GM10266 (cell line): ENCODE measurements at regions not wholly inside any gene's neighbourhood (a gene's known extent, or its start where the extent isn't known, plus 50 kb on each side); places are given as distances from the start of the nearest gene placed in this dataset.
"Not testable (repeated sequence)": the region's sequence is repeated elsewhere in the genome, so short reads cannot be mapped to it uniquely, and the experiment has no call there.

ENCODE experiments used
- DNase-seq: peaks from one replicate; pipeline ENCODE4 v3.0.0; 2012; ENCODE audit errors: extremely low spot score
- CTCF ChIP-seq: IDR thresholded peaks from 2 replicates; pipeline ENCODE4 v1.5.1; 2012; ENCODE audit warnings: mild to moderate bottlenecking, low read depth; ENCODE audit not compliant: control insufficient read depth, insufficient read depth; ENCODE audit errors: missing control alignments

GRCh38 chr15:77901921-77902750 lies 175.4 kb downstream of the TBC1D2B start:
- no peak for TF ChIP-seq CTCF
- DNase-seq, result no peak

GRCh38 chr15:77901251-77901881 lies 176.1 kb downstream of the TBC1D2B start:
- TF ChIP-seq CTCF, result no peak
- DNase-seq, result no peak

- DNase-seq, result peak; percentile 72
- TF ChIP-seq CTCF, result peak; percentile 63
Observed at GRCh38 chr15:77900331-77900963, 177.1 kb downstream of the TBC1D2B start.

GRCh38 chr15:77899776-77900175 lies 177.7 kb downstream of the TBC1D2B start:
- DNase-seq, result not testable (repeated sequence)

- no peak for TF ChIP-seq CTCF
- no peak for DNase-seq
Observed at GRCh38 chr15:77898811-77899730, 178.4 kb downstream of the TBC1D2B start.

GRCh38 chr15:77897896-77898406 lies 179.6 kb downstream of the TBC1D2B start:
- no peak for DNase-seq
- no peak for TF ChIP-seq CTCF

- not testable (repeated sequence) for DNase-seq
Observed at GRCh38 chr15:77897113-77897895, 180.2 kb downstream of the TBC1D2B start.

- DNase-seq, result not testable (repeated sequence)
Observed at GRCh38 chr15:77896147-77897112, 181.1 kb downstream of the TBC1D2B start.
